ENCODE measurements at regions not wholly inside any gene's neighbourhood (a gene's known extent, or its start where the extent isn't known, plus 50 kb on each side); places are given as distances from the start of the nearest gene placed in this dataset.

DNA sequence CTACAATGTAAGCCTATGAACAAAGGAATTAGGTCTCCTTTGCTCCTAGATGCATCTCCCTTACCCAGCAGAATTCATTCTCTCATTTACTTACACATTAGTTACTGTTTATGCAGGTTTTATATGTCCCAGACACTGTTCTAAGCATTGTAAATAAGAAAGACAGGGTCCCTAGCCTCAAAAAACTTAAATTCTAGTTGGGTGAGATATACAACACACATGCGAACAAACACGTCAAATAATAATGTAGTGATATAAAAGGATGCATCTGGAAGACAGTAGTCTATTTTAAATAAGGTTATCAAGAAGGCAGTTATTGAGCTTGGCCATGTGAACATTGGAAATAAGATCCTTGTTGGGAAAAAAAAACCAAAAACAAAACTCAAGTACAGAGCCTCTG is 479.7 kb downstream of the DNAJB9 start:
- no peak overlapping the region for H3K4me3 ChIP-seq (ENCODE audit: low read length)
- DNase-seq (ENCODE audit: low read depth): no peak
- TF ChIP-seq, protein P1, sequence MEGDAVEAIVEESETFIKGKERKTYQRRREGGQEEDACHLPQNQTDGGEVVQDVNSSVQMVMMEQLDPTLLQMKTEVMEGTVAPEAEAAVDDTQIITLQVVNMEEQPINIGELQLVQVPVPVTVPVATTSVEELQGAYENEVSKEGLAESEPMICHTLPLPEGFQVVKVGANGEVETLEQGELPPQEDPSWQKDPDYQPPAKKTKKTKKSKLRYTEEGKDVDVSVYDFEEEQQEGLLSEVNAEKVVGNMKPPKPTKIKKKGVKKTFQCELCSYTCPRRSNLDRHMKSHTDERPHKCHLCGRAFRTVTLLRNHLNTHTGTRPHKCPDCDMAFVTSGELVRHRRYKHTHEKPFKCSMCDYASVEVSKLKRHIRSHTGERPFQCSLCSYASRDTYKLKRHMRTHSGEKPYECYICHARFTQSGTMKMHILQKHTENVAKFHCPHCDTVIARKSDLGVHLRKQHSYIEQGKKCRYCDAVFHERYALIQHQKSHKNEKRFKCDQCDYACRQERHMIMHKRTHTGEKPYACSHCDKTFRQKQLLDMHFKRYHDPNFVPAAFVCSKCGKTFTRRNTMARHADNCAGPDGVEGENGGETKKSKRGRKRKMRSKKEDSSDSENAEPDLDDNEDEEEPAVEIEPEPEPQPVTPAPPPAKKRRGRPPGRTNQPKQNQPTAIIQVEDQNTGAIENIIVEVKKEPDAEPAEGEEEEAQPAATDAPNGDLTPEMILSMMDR (conservative IDR thresholded peaks at IDR 0.05; ENCODE audit: low read depth, low read length): no peak

DNA sequence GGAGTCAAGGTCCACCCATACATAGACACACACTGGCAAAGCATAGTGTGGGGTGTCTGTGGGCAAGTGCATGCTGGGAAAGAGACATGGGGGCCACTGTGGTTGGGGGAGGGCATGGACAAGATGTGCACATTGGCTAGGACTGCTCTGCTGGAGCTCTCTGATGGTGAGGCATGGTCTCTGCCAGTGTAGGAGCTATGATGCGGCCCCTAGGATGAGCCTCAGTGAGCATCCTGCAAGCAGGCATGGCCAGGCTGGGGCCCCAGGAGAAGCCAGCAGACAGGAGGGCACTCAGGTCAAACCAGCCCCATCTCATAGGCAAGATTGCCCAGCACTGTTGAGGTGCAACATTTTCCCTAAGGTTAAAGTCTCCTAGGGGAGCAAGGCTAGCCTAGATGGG is 489.4 kb downstream of the DNAJB9 start:
- no peak overlapping the region for H3K4me3 ChIP-seq (ENCODE audit: low read length)
- DNase-seq (ENCODE audit: low read depth): no peak

DNA sequence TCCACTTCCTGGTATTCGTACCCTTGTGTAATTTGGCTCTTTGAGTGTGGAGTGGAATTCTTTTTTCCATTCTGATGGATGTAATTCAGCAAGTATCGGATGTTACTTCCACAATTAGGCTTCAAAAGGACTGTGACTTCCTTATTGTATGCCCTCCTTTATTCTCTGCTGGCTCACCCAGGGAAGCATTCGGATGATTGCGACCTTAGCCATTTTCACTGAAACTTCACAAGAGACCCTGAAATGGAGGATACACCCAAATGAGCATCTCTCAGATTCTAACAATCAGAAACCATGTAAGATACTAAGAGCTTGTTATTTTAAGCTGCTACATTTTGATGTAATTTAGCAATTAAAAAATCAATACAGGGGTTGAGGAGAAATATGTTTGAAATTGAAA is 493.1 kb downstream of the DNAJB9 start:
- TF ChIP-seq, protein P1 (conservative IDR thresholded peaks at IDR 0.05; ENCODE audit: low read depth, low read length): no peak
- no peak for DNase-seq (ENCODE audit: low read depth)
- no peak overlapping the region for H3K4me3 ChIP-seq (ENCODE audit: low read length)

More for the DNA sequence above, 489.4 kb downstream of the DNAJB9 start:
- TF ChIP-seq, protein P1 (conservative IDR thresholded peaks at IDR 0.05; ENCODE audit: low read depth, low read length): no peak

DNA sequence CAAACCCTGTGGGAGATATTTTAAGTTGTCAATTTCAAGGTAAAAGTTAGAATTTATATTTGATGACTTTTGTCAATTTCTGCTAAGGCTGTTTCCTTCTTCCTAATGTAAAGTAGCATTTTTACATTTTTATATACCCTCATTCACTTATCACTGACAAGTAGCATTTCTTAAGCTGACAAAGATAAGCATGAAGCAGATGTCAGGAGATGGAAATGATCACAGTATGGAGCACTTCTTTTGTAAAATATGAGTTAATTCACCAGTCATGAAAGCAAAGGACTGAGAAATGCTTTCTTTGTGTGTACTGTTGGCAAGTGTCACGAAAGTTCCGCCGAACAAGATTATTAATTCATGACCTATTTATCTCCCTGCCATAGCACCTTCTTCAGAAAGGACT is 503.9 kb downstream of the DNAJB9 start:
- no peak for DNase-seq (ENCODE audit: low read depth)
- no peak overlapping the region for H3K4me3 ChIP-seq (ENCODE audit: low read length)
- TF ChIP-seq, protein P1 (conservative IDR thresholded peaks at IDR 0.05; ENCODE audit: low read depth, low read length): no peak

DNA sequence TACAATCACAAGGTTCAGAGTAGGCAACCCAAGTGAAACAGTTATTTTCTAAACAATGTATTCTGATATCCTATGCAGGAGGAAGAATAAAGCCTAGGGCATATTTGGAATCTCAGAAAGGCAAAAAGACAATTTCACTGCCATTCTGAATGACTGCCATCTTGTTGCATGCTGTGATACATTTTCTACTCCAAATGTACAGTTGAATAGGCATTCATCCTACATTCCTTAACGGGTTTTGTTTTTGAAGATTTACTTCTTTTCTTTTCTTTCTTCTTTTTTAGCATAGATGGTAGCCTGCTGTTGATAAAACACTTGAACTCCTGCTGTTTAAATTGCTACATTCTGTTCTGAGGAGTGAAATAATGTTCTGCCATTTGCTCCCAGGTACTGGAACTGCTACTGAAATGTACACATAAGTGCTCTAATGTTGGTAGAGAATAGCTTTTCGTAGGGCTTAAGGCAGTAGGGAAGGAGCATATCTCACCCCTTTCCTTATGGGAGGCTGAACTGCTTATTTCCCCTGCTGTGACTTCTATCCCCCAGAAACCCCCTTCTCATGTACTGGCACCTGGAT is 506.8 kb downstream of the DNAJB9 start:
- TF ChIP-seq, protein P1 (conservative IDR thresholded peaks at IDR 0.05; ENCODE audit: low read depth, low read length): no peak
- no peak for DNase-seq (ENCODE audit: low read depth)
- H3K4me3 ChIP-seq (ENCODE audit: low read length): no peak overlapping the region

DNA sequence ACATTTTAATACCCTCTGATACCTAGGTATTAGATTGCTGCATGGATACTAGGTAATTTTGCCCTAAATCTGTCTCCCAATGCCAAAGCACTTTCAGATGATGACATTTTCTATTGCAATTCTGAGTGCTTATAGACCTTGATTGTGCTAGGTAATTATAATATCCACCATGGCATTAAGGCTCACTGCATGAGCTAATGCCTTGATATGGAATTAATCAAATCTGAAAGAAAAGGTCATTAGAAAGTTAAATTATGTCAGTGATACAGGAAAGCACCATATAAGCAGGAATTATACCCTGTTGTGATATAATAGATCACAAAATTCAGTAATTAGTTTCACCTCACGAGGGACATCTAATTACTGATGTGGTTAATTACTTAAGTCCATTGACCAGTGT is 521.4 kb downstream of the DNAJB9 start:
- TF ChIP-seq, protein P1 (conservative IDR thresholded peaks at IDR 0.05; ENCODE audit: low read depth, low read length): no peak
- no peak overlapping the region for H3K4me3 ChIP-seq (ENCODE audit: low read length)
- no peak for DNase-seq (ENCODE audit: low read depth)

DNA sequence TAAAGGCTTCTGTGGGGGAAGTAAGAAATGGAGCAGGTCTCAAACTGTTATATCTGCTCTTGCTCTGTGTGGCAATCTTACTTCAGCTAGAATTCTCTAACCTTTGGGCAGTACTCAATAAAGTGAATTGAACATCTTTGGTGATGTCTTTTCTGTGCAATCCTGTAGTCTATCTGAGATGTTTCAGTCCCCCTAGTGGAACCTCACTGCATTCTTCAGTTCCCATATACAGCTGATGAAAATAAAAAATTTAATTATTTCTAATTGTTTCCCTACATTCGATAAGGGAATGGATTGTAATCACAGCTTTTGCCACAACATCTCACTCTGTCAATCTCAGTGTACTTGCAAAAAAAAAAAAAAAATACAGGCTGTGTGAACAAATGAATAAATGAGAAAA is 522.6 kb downstream of the DNAJB9 start:
- DNase-seq (ENCODE audit: low read depth): no peak

More for the DNA sequence above, 522.6 kb downstream of the DNAJB9 start:
- no peak overlapping the region for H3K4me3 ChIP-seq (ENCODE audit: low read length)
- TF ChIP-seq, protein P1 (conservative IDR thresholded peaks at IDR 0.05; ENCODE audit: low read depth, low read length): peak; percentile 52
